Mesothelial cell of epicardium (in vitro differentiated cells): ENCODE measurements at regions not wholly inside any gene's neighbourhood (a gene's known extent, or its start where the extent isn't known, plus 50 kb on each side); places are given as distances from the start of the nearest gene placed in this dataset.

ENCODE experiments used
- DNase-seq, 2 experiments: peaks; one replicate each; pipeline ENCODE4 v3.0.0; 2021; ENCODE audit warnings: low spot score in 2 of 2; ENCODE audit not compliant: unreplicated experiment in 2 of 2
- H3K27ac Mint-ChIP-seq: 2 replicates; pipeline ENCODE4 v1.8.0; 2021; ENCODE audit warnings: mixed read lengths
- H3K27me3 Mint-ChIP-seq: 2 replicates; pipeline ENCODE4 v1.8.0; 2021; ENCODE audit warnings: low read depth, mixed read lengths
- H3K36me3 Mint-ChIP-seq: 2 replicates; pipeline ENCODE4 v1.8.0; 2021; ENCODE audit warnings: mixed read lengths
- H3K4me1 Mint-ChIP-seq: 2 replicates; pipeline ENCODE4 v1.8.0; 2021; ENCODE audit warnings: mixed read lengths
- H3K4me3 Mint-ChIP-seq: 2 replicates; pipeline ENCODE4 v1.8.0; 2021; ENCODE audit warnings: mild to moderate bottlenecking, moderate library complexity, mixed read lengths
- H3K9me3 Mint-ChIP-seq: 2 replicates; pipeline ENCODE4 v1.8.0; 2021; ENCODE audit warnings: mixed read lengths
- CTCF ChIP-seq: fragments of 200-600 bp; sonication (generic); IDR thresholded peaks from one replicate; pipeline ENCODE4 v1.5.0; 2021; ENCODE audit warnings: antibody characterized with exemption; ENCODE audit not compliant: unreplicated experiment

- no peak for TF ChIP-seq CTCF
- no peaks in the 10 kb centered on the region for H3K36me3 Mint-ChIP-seq
- no peak for DNase-seq
- no peak overlapping the region for H3K4me3 Mint-ChIP-seq
- H3K27me3 Mint-ChIP-seq = peaks cover 17% of the 10 kb centered on the region
- H3K9me3 Mint-ChIP-seq = no peaks in the 10 kb centered on the region
- peaks cover 6% of the 10 kb centered on the region for H3K4me1 Mint-ChIP-seq
- H3K27ac Mint-ChIP-seq = no peak overlapping the region
Observed at GRCh38 chr11:127474766-127475165, 474.2 kb upstream of the KIRREL3 start.

DNA sequence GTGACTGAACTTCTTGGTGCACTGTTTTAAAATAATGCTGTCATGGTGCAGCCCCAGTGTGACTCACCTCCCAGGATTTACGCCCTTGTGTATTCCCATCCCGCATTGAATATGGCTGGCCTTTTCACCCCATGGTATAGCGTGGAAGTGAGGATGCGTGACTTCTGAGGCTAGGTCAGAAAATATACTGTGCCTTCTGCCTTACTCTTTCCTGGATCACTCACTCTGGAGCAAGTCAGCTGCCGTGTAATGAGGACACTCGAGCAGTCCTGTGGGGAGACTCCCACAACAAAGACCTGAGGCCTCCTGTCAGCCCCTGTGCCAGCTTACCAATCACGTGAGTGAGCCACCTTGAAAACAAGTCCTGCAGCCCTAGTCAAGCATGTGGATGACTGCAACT, 471.9 kb upstream of the KIRREL3 start:
- Mint-ChIP-seq H3K27ac (no peak overlapping the region), H3K4me1 (no peaks in the 10 kb centered on the region), H3K36me3 (no peaks in the 10 kb centered on the region), H3K27me3 (peaks cover 21% of the 10 kb centered on the region), H3K9me3 (no peaks in the 10 kb centered on the region), H3K4me3 (no peak overlapping the region)
- DNase-seq = no peak
- TF ChIP-seq CTCF = no peak

DNA sequence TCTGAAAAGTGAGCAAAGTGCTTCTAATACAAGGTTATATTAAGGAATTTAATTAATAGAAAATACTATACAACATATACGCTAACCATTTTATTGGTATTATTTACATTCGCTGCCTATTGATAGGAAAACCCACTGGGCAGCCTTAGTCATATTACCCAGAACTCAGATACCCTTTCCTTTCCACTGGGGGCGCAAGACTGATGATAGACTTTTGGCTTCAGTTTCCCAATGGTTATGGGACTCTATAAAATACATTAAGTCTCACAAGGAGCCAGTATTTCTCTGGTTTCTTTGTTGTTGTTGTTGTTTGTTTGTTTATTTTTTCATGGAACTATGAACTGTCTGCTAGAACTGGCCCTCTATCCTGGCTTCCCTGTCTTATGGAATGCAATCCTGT, 471.1 kb upstream of the KIRREL3 start:
- Mint-ChIP-seq H3K9me3 (no peaks in the 10 kb centered on the region), H3K27ac (no peak overlapping the region), H3K4me3 (no peak overlapping the region), H3K4me1 (no peaks in the 10 kb centered on the region), H3K36me3 (no peaks in the 10 kb centered on the region), H3K27me3 (peaks cover 20% of the 10 kb centered on the region)
- no peak for DNase-seq
- no peak for TF ChIP-seq CTCF

GRCh38 chr11:127470306-127470884, 469.8 kb upstream of the KIRREL3 start:
- H3K27me3 Mint-ChIP-seq = peaks cover 17% of the 10 kb centered on the region
- H3K4me1 Mint-ChIP-seq = no peaks in the 10 kb centered on the region
- no peak overlapping the region for H3K27ac Mint-ChIP-seq
- TF ChIP-seq CTCF = no peak
- DNase-seq = no peak
- no peak overlapping the region for H3K4me3 Mint-ChIP-seq
- no peaks in the 10 kb centered on the region for H3K9me3 Mint-ChIP-seq
- H3K36me3 Mint-ChIP-seq = no peaks in the 10 kb centered on the region

GRCh38 chr11:127464325-127464724, 463.8 kb upstream of the KIRREL3 start:
- Mint-ChIP-seq H3K4me1 (no peaks in the 10 kb centered on the region), H3K27me3 (peaks cover 19% of the 10 kb centered on the region), H3K4me3 (no peak overlapping the region), H3K36me3 (no peaks in the 10 kb centered on the region), H3K9me3 (no peaks in the 10 kb centered on the region), H3K27ac (no peak overlapping the region)
- no peak for DNase-seq
- TF ChIP-seq CTCF = no peak

DNA sequence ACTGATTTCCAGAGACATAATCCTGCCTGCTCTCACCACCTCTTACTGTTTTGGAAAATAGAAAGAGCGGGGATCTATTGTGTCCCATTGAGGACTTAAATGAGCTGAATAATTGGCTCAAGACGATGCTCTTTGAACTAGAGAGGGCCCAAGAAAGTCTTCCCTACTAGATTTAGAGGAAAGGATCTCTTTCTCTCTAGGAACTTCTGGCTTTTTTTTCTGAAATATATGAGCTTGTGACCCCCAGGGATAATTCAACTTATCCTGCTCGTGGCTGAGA, 461.4 kb upstream of the KIRREL3 start:
- H3K9me3 Mint-ChIP-seq = no peaks in the 10 kb centered on the region
- H3K27me3 Mint-ChIP-seq = peaks cover 17% of the 10 kb centered on the region
- TF ChIP-seq CTCF = no peak
- H3K4me3 Mint-ChIP-seq = no peak overlapping the region
- no peaks in the 10 kb centered on the region for H3K36me3 Mint-ChIP-seq
- no peak for DNase-seq
- no peaks in the 10 kb centered on the region for H3K4me1 Mint-ChIP-seq
- no peak overlapping the region for H3K27ac Mint-ChIP-seq
